ENCODE measurements at regions not wholly inside any gene's neighbourhood (a gene's known extent, or its start where the extent isn't known, plus 50 kb on each side); places are given as distances from the start of the nearest gene placed in this dataset.
"Not testable (repeated sequence)": the region's sequence is repeated elsewhere in the genome, so short reads cannot be mapped to it uniquely, and the experiment has no call there.

DNA sequence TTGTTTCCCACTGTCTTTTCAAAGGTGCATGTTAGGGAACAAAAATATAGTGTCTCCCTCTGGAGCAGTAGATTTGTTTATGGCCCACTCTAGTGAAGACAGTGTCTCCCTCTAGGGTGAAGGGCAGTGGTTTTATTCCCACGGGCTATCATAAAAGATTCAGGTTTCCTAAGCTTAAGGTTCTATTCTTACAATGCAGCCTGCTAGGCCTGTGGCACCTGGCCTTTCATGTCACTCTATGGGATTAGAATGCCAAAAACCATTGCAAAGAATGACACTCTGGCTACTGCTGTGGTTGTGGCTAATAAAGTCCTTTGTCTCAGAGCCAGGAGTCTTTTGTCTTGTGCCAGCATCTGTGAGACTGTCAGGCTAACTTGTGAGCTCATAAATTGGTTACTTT, 92.6 kb upstream of the GPR39 start:
- H3K4me3 ChIP-seq (ENCODE audit: low read length); intact Hi-C loops (cut with micrococcal nuclease); H3K4me1 Mint-ChIP-seq; H3K27ac Mint-ChIP-seq; H3K4me1 ChIP-seq (ENCODE audit: control insufficient read depth, insufficient read depth, low read length); DNase-seq; ATAC-seq; H3K36me3 Mint-ChIP-seq; H3K27ac ChIP-seq (ENCODE audit: low read length); H3K36me3 ChIP-seq (ENCODE audit: control insufficient read depth, insufficient read depth, low read length); H3K9me3 Mint-ChIP-seq; H3K9me3 ChIP-seq (ENCODE audit: control insufficient read depth, insufficient read depth, low read length); H3K27me3 ChIP-seq (ENCODE audit: control insufficient read depth, insufficient read depth, low read length); H3K4me3 Mint-ChIP-seq; H3K27me3 Mint-ChIP-seq (ENCODE audit: low read depth in 2 of 2): not testable (repeated sequence)
- WGBS (ENCODE audit: insufficient coverage), result 83% methylated on average over 1 of the region's 1 CpG

DNA sequence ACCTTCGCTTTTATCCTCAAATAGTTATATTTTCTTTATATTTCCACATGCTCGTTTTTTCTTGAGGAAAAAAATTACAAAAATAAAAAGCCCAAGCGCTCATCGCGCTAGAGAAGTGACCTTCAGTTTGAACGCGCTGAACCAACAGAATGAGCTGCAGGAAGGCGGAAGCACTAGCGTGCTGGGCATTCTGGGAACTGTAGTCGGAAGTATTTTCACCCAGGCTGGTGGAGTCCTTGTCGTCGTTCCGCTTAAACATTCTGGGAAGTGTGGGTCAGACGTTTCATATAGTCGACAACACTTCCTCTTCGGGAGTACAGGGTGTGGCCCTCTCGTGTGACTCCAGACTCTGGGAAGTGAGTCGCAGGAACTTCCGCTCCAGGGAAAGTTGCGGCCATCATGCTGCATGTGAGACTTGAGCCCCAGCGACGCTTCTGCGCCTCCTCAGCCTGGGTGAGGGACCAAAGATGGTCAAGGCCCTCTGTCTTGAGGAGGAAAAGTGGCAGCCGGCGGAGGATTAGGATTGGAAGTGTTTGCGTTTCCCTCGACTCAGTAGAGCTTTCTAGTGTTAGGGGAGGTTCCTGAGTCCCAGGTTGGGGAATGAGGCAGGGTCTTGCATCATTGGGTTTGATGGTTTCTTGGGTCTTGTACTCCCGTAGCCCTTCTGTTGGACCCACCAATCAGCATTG, 84.1 kb upstream of the GPR39 start:
- H3K27me3 Mint-ChIP-seq (ENCODE audit: low read depth in 2 of 2); DNase-seq; ATAC-seq; H3K27me3 ChIP-seq (ENCODE audit: control insufficient read depth, insufficient read depth, low read length); H3K4me3 ChIP-seq (ENCODE audit: low read length); H3K27ac ChIP-seq (ENCODE audit: low read length); H3K4me1 ChIP-seq (ENCODE audit: control insufficient read depth, insufficient read depth, low read length); H3K4me1 Mint-ChIP-seq; H3K4me3 Mint-ChIP-seq; H3K36me3 Mint-ChIP-seq; H3K36me3 ChIP-seq (ENCODE audit: control insufficient read depth, insufficient read depth, low read length); intact Hi-C loops (cut with micrococcal nuclease); H3K9me3 ChIP-seq (ENCODE audit: control insufficient read depth, insufficient read depth, low read length); H3K27ac Mint-ChIP-seq; H3K9me3 Mint-ChIP-seq: not testable (repeated sequence)
- WGBS (ENCODE audit: insufficient coverage), result 86% methylated on average over 25 of the region's 28 CpGs

DNA sequence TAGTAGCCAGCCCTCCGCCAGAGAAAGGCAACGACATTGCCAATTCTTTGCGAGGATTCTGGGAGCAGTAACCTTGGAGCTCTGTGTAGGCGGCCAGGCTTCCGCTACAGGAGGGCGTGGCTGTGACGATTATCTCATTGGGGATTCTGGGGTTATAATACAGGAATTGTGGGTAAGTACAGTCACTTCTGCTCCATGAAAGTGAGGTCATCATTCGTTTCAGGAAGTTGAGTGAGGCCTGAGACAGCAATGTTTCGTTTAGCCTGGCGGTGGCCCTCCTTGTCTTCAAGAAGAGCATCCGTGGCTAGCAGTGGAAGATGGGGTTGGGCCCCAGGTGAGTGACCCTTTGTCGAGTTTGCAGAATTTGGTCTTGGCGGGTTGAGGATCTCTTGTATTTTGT, 79.5 kb upstream of the GPR39 start:
- H3K4me3 ChIP-seq (ENCODE audit: low read length); ATAC-seq; intact Hi-C loops (cut with micrococcal nuclease); DNase-seq; H3K27me3 ChIP-seq (ENCODE audit: control insufficient read depth, insufficient read depth, low read length); H3K4me1 Mint-ChIP-seq; H3K36me3 ChIP-seq (ENCODE audit: control insufficient read depth, insufficient read depth, low read length); H3K4me3 Mint-ChIP-seq; H3K36me3 Mint-ChIP-seq; H3K27ac ChIP-seq (ENCODE audit: low read length); H3K9me3 ChIP-seq (ENCODE audit: control insufficient read depth, insufficient read depth, low read length); H3K4me1 ChIP-seq (ENCODE audit: control insufficient read depth, insufficient read depth, low read length); H3K9me3 Mint-ChIP-seq; H3K27ac Mint-ChIP-seq; H3K27me3 Mint-ChIP-seq (ENCODE audit: low read depth in 2 of 2): not testable (repeated sequence)
- 96% methylated on average over 9 of the region's 13 CpGs for WGBS (ENCODE audit: insufficient coverage)

DNA sequence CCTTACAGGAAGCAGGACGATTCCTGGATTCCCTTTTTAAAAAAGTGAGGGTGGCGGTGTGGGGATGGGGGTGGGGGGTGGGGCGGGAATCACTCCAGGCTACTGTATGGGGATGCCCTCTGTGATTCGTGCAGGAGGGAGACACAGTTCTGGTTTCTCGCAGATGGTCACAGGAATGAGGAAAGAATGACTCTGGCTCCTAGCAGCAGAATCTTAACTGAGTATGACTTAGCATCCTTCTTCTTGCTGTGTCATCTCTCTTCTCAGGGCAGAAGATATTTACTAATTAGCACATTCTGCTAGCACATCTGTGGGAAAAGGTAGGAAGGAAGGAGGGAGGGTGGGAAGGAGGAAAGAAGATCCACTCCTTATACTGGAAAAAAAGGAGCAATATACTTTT, 78.8 kb upstream of the GPR39 start:
- H3K27ac ChIP-seq (ENCODE audit: low read length); H3K36me3 ChIP-seq (ENCODE audit: control insufficient read depth, insufficient read depth, low read length); H3K4me1 Mint-ChIP-seq; H3K4me3 ChIP-seq (ENCODE audit: low read length); H3K36me3 Mint-ChIP-seq; H3K4me3 Mint-ChIP-seq; H3K9me3 ChIP-seq (ENCODE audit: control insufficient read depth, insufficient read depth, low read length); H3K9me3 Mint-ChIP-seq; H3K27me3 Mint-ChIP-seq (ENCODE audit: low read depth in 2 of 2); DNase-seq; H3K4me1 ChIP-seq (ENCODE audit: control insufficient read depth, insufficient read depth, low read length); intact Hi-C loops (cut with micrococcal nuclease); ATAC-seq; H3K27ac Mint-ChIP-seq; H3K27me3 ChIP-seq (ENCODE audit: control insufficient read depth, insufficient read depth, low read length): not testable (repeated sequence)
- WGBS (ENCODE audit: insufficient coverage), result 33% methylated on average over 2 of the region's 5 CpGs

DNA sequence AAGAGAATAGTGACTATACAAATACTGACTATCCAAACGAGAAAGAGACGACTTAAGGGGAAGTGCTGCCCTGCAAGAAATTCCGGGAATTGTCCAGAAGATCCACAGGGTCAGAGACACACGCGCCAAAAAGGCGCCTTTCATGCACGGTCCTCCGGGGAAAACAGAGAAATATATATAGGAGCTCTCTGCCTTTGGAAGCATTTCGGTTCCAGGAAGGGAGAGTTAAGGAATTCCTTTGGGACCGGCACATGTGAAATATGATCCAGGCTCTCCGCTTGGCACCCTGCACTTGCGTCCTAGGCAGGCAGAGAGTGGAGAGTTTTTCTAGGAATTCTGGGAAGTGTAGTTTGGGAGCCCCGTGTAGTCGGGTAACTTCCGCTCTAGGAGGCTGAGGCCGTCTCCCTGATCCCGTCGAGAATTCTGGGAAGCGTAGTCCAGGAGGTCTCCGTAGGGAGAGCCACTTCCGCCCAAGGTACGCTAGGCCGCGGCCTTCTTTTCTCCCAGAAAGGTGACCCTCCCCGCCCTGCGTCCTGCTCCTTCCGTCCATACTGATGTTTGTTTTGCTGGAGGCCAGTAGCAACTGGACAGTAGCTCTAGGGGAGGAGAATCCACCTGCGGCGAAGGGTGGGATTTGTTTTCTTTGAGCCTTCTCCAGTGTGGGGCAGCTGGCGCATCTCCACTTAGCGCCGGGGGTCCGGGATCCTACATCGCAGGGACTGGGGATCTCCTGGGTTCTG, 69.4 kb upstream of the GPR39 start:
- H3K9me3 ChIP-seq (ENCODE audit: control insufficient read depth, insufficient read depth, low read length); H3K9me3 Mint-ChIP-seq; DNase-seq; H3K4me1 Mint-ChIP-seq; H3K27me3 ChIP-seq (ENCODE audit: control insufficient read depth, insufficient read depth, low read length); H3K4me1 ChIP-seq (ENCODE audit: control insufficient read depth, insufficient read depth, low read length); H3K27ac ChIP-seq (ENCODE audit: low read length); H3K36me3 Mint-ChIP-seq; H3K27ac Mint-ChIP-seq; H3K36me3 ChIP-seq (ENCODE audit: control insufficient read depth, insufficient read depth, low read length); ATAC-seq; intact Hi-C loops (cut with micrococcal nuclease); H3K27me3 Mint-ChIP-seq (ENCODE audit: low read depth in 2 of 2); H3K4me3 ChIP-seq (ENCODE audit: low read length); H3K4me3 Mint-ChIP-seq: not testable (repeated sequence)
- WGBS (ENCODE audit: insufficient coverage), result 31% methylated on average over 31 of the region's 34 CpGs

DNA sequence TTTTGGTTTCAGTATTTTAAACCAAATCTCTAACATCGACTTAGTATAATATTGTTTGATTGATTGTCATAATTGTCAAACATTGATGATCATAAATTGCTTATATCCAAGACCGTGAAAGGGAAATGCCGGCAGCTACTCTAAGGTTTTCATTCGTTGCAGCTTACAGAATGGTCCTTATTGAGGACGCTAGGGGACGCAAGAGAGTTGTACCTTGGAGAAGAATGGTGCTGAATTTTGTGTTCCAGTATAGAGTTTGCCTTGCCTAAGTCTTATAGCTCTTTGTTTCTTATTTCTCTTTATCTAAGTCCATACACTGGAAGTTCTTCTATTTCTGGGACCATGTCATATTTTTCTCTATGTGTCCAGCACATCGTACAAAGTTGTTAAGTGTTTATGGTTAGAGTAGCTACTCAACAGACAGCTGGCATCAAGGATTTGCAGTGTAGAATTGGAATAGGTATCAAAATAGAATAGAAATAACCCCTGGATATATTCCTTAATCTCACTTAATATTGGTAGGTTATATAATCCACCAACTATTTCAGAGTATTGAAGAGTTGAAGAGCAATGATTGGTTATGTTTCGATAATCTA, 67.4 kb upstream of the GPR39 start:
- H3K9me3 Mint-ChIP-seq; H3K9me3 ChIP-seq (ENCODE audit: control insufficient read depth, insufficient read depth, low read length); H3K27ac Mint-ChIP-seq; H3K27me3 Mint-ChIP-seq (ENCODE audit: low read depth in 2 of 2); H3K4me1 ChIP-seq (ENCODE audit: control insufficient read depth, insufficient read depth, low read length); H3K4me3 Mint-ChIP-seq; H3K36me3 ChIP-seq (ENCODE audit: control insufficient read depth, insufficient read depth, low read length); ATAC-seq; DNase-seq; H3K4me1 Mint-ChIP-seq; H3K4me3 ChIP-seq (ENCODE audit: low read length); H3K27ac ChIP-seq (ENCODE audit: low read length); H3K27me3 ChIP-seq (ENCODE audit: control insufficient read depth, insufficient read depth, low read length); intact Hi-C loops (cut with micrococcal nuclease); H3K36me3 Mint-ChIP-seq: not testable (repeated sequence)
- WGBS (ENCODE audit: insufficient coverage), result 8% methylated on average over 5 of the region's 8 CpGs

DNA sequence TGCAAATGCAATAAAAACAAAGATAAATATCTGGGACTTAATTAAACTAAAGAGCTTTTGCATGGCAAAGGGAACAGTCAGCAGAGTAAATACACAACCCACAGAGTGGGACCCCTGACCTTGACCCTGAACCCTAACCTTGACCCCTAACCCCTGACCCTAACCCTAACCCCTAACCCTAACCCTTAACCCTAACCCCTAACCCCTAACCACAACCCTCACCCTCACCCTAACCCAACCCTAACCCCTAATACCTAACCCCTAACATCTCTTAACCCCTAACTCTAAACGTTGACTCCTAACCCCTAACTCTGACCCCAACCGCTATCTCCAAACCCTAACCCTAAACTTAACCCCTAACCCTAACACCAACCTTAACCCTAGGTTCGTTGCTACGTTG, 64.9 kb upstream of the GPR39 start:
- H3K4me1 ChIP-seq (ENCODE audit: control insufficient read depth, insufficient read depth, low read length); H3K36me3 ChIP-seq (ENCODE audit: control insufficient read depth, insufficient read depth, low read length); H3K36me3 Mint-ChIP-seq; H3K27ac Mint-ChIP-seq; DNase-seq; H3K27ac ChIP-seq (ENCODE audit: low read length); H3K9me3 Mint-ChIP-seq; H3K4me1 Mint-ChIP-seq; H3K27me3 Mint-ChIP-seq (ENCODE audit: low read depth in 2 of 2); H3K4me3 Mint-ChIP-seq; H3K27me3 ChIP-seq (ENCODE audit: control insufficient read depth, insufficient read depth, low read length); H3K4me3 ChIP-seq (ENCODE audit: low read length); ATAC-seq; intact Hi-C loops (cut with micrococcal nuclease); H3K9me3 ChIP-seq (ENCODE audit: control insufficient read depth, insufficient read depth, low read length): not testable (repeated sequence)
- WGBS (ENCODE audit: insufficient coverage), result 78% methylated on average over 1 of the region's 4 CpGs

Measured in natural killer cell (primary cell).